ENCODE measurements at regions not wholly inside any gene's neighbourhood (a gene's known extent, or its start where the extent isn't known, plus 50 kb on each side); places are given as distances from the start of the nearest gene placed in this dataset.

- Mint-ChIP-seq H3K9me3 (peaks cover 0 to 15% (median 0%) of the 10 kb centered on the region in 8 donors), H3K4me1 (no peaks in the 10 kb centered on the region), H3K36me3 (no peaks in the 10 kb centered on the region), H3K27ac (no peak overlapping the region), H3K27me3 (no peaks in the 10 kb centered on the region), H3K4me3 (no peak overlapping the region)
- no peaks in the 10 kb centered on the region for H3K4me1 ChIP-seq (ENCODE audit: insufficient read depth, low read length)
- ChIA-PET CTCF (ENCODE audit: partially characterized antibody) (interaction anchor here (0.6 kb wide), 1 partner anchor 1351 kb away, joined by 3 read pairs; no protein-coding TSS in a partner anchor), POLR2A (ENCODE audit: partially characterized antibody) (no interaction called here)
- H3K9me3 ChIP-seq (ENCODE audit: control insufficient read depth in 1 of 2, low read length in 2 of 2), result no peaks in the 10 kb centered on the region
- no peaks in the 10 kb centered on the region for H3K27me3 ChIP-seq (ENCODE audit: insufficient read depth, low read length)
- H3K36me3 ChIP-seq (ENCODE audit: insufficient read depth, low read length), result no peaks in the 10 kb centered on the region
- intact Hi-C loops (cut with micrococcal nuclease), result no loop called here
- H3K4me3 ChIP-seq (ENCODE audit: low read length in 2 of 2), result no peak overlapping the region
- DNase-seq, result no peak
- H3K27ac ChIP-seq (ENCODE audit: low read depth, low read length), result no peak overlapping the region
Measured at GRCh38 chr4:27360131-27360530, 499.5 kb downstream of the STIM2 start.

- H3K27me3 Mint-ChIP-seq, result no peaks in the 10 kb centered on the region
- Histone ChIP-seq H3K9me3 (ENCODE audit: control insufficient read depth in 1 of 2, low read length in 2 of 2) (no peaks in the 10 kb centered on the region), H3K27ac (ENCODE audit: low read depth, low read length) (no peak overlapping the region), H3K4me3 (ENCODE audit: low read length in 2 of 2) (no peak overlapping the region), H3K4me1 (ENCODE audit: insufficient read depth, low read length) (no peaks in the 10 kb centered on the region), H3K36me3 (ENCODE audit: insufficient read depth, low read length) (no peaks in the 10 kb centered on the region), H3K27me3 (ENCODE audit: insufficient read depth, low read length) (no peaks in the 10 kb centered on the region)
- intact Hi-C loops (cut with micrococcal nuclease), result no loop called here
- DNase-seq, result no peak
- peaks cover 0 to 15% (median 0%) of the 10 kb centered on the region in 8 donors for H3K9me3 Mint-ChIP-seq
- no peaks in the 10 kb centered on the region for H3K4me1 Mint-ChIP-seq
- H3K4me3 Mint-ChIP-seq, result no peak overlapping the region
- ChIA-PET POLR2A (ENCODE audit: partially characterized antibody) (no interaction called here), CTCF (ENCODE audit: partially characterized antibody) (no interaction called here)
- H3K27ac Mint-ChIP-seq, result no peak overlapping the region
- no peaks in the 10 kb centered on the region for H3K36me3 Mint-ChIP-seq
Measured at GRCh38 chr4:27360790-27361267, 500.2 kb downstream of the STIM2 start.

GRCh38 chr4:27364509-27364908, 503.9 kb downstream of the STIM2 start:
- H3K9me3 Mint-ChIP-seq, result peaks cover 0 to 4% (median 0%) of the 10 kb centered on the region in 8 donors
- POLR2A ChIA-PET (ENCODE audit: partially characterized antibody), result no interaction called here
- DNase-seq, result no peak

GRCh38 chr4:27366104-27366823, 505.6 kb downstream of the STIM2 start:
- no peak overlapping the region for H3K4me3 Mint-ChIP-seq
- no peaks in the 10 kb centered on the region for H3K4me1 Mint-ChIP-seq
- ChIA-PET CTCF (ENCODE audit: partially characterized antibody) (no interaction called here), POLR2A (ENCODE audit: partially characterized antibody) (no interaction called here)
- peaks cover 0 to 4% (median 0%) of the 10 kb centered on the region in 8 donors for H3K9me3 Mint-ChIP-seq
- Histone ChIP-seq H3K27ac (ENCODE audit: low read depth, low read length) (no peak overlapping the region), H3K4me1 (ENCODE audit: insufficient read depth, low read length) (no peaks in the 10 kb centered on the region), H3K9me3 (ENCODE audit: control insufficient read depth in 1 of 2, low read length in 2 of 2) (no peaks in the 10 kb centered on the region), H3K27me3 (ENCODE audit: insufficient read depth, low read length) (no peaks in the 10 kb centered on the region), H3K4me3 (ENCODE audit: low read length in 2 of 2) (no peak overlapping the region), H3K36me3 (ENCODE audit: insufficient read depth, low read length) (no peaks in the 10 kb centered on the region)
- no peaks in the 10 kb centered on the region for H3K36me3 Mint-ChIP-seq
- DNase-seq, result no peak
- H3K27ac Mint-ChIP-seq, result no peak overlapping the region
- H3K27me3 Mint-ChIP-seq, result no peaks in the 10 kb centered on the region
- intact Hi-C loops (cut with micrococcal nuclease), result no loop called here

More at GRCh38 chr4:27364509-27364908, 503.9 kb downstream of the STIM2 start:
- H3K27me3 Mint-ChIP-seq, result no peaks in the 10 kb centered on the region
- no peak overlapping the region for H3K27ac ChIP-seq (ENCODE audit: low read depth, low read length)
- CTCF ChIA-PET (ENCODE audit: partially characterized antibody), result no interaction called here
- no peak overlapping the region for H3K4me3 Mint-ChIP-seq
- H3K27me3 ChIP-seq (ENCODE audit: insufficient read depth, low read length), result no peaks in the 10 kb centered on the region
- H3K9me3 ChIP-seq (ENCODE audit: control insufficient read depth in 1 of 2, low read length in 2 of 2), result no peaks in the 10 kb centered on the region
- intact Hi-C loops (cut with micrococcal nuclease), result no loop called here
- no peaks in the 10 kb centered on the region for H3K4me1 ChIP-seq (ENCODE audit: insufficient read depth, low read length)
- no peaks in the 10 kb centered on the region for H3K36me3 ChIP-seq (ENCODE audit: insufficient read depth, low read length)
- H3K4me1 Mint-ChIP-seq, result no peaks in the 10 kb centered on the region
- no peak overlapping the region for H3K4me3 ChIP-seq (ENCODE audit: low read length in 2 of 2)
- no peak overlapping the region for H3K27ac Mint-ChIP-seq
- H3K36me3 Mint-ChIP-seq, result no peaks in the 10 kb centered on the region

GRCh38 chr4:27368781-27369180, 508.1 kb downstream of the STIM2 start:
- Histone ChIP-seq H3K4me3 (ENCODE audit: low read length in 2 of 2) (no peak overlapping the region), H3K9me3 (ENCODE audit: control insufficient read depth in 1 of 2, low read length in 2 of 2) (no peaks in the 10 kb centered on the region), H3K36me3 (ENCODE audit: insufficient read depth, low read length) (no peaks in the 10 kb centered on the region), H3K27me3 (ENCODE audit: insufficient read depth, low read length) (no peaks in the 10 kb centered on the region), H3K27ac (ENCODE audit: low read depth, low read length) (no peak overlapping the region), H3K4me1 (ENCODE audit: insufficient read depth, low read length) (no peaks in the 10 kb centered on the region)
- no peak overlapping the region for H3K4me3 Mint-ChIP-seq
- ChIA-PET CTCF (ENCODE audit: partially characterized antibody) (no interaction called here), POLR2A (ENCODE audit: partially characterized antibody) (no interaction called here)
- no peaks in the 10 kb centered on the region for H3K27me3 Mint-ChIP-seq
- H3K27ac Mint-ChIP-seq, result no peak overlapping the region
- peaks cover 0 to 4% (median 0%) of the 10 kb centered on the region in 8 donors for H3K9me3 Mint-ChIP-seq
- intact Hi-C loops (cut with micrococcal nuclease), result no loop called here
- no peaks in the 10 kb centered on the region for H3K4me1 Mint-ChIP-seq
- no peaks in the 10 kb centered on the region for H3K36me3 Mint-ChIP-seq
- DNase-seq, result no peak

GRCh38 chr4:27381815-27382214, 521.2 kb downstream of the STIM2 start:
- ChIA-PET CTCF (ENCODE audit: partially characterized antibody) (no interaction called here), POLR2A (ENCODE audit: partially characterized antibody) (no interaction called here)

GRCh38 chr4:27387711-27388110, 527.1 kb downstream of the STIM2 start:
- no peaks in the 10 kb centered on the region for H3K36me3 ChIP-seq (ENCODE audit: insufficient read depth, low read length)
- no peaks in the 10 kb centered on the region for H3K4me1 Mint-ChIP-seq
- CTCF ChIA-PET (ENCODE audit: partially characterized antibody), result no interaction called here

More at GRCh38 chr4:27381815-27382214, 521.2 kb downstream of the STIM2 start:
- Histone ChIP-seq H3K9me3 (ENCODE audit: control insufficient read depth in 1 of 2, low read length in 2 of 2) (no peaks in the 10 kb centered on the region), H3K27me3 (ENCODE audit: insufficient read depth, low read length) (no peaks in the 10 kb centered on the region), H3K4me3 (ENCODE audit: low read length in 2 of 2) (no peak overlapping the region), H3K36me3 (ENCODE audit: insufficient read depth, low read length) (no peaks in the 10 kb centered on the region), H3K27ac (ENCODE audit: low read depth, low read length) (no peak overlapping the region), H3K4me1 (ENCODE audit: insufficient read depth, low read length) (no peaks in the 10 kb centered on the region)
- Mint-ChIP-seq H3K9me3 (peaks cover 3 to 21% (median 8%) of the 10 kb centered on the region in 8 donors), H3K27me3 (no peaks in the 10 kb centered on the region), H3K4me1 (no peaks in the 10 kb centered on the region), H3K27ac (no peak overlapping the region), H3K36me3 (no peaks in the 10 kb centered on the region), H3K4me3 (no peak overlapping the region)
- intact Hi-C loops (cut with micrococcal nuclease), result no loop called here
- no peak for DNase-seq

More at GRCh38 chr4:27387711-27388110, 527.1 kb downstream of the STIM2 start:
- DNase-seq, result no peak
- H3K27ac ChIP-seq (ENCODE audit: low read depth, low read length), result no peak overlapping the region
- no peaks in the 10 kb centered on the region for H3K27me3 ChIP-seq (ENCODE audit: insufficient read depth, low read length)
- H3K4me1 ChIP-seq (ENCODE audit: insufficient read depth, low read length), result no peaks in the 10 kb centered on the region
- Mint-ChIP-seq H3K27ac (no peak overlapping the region), H3K36me3 (no peaks in the 10 kb centered on the region), H3K4me3 (no peak overlapping the region), H3K9me3 (peaks cover 0 to 11% (median 3%) of the 10 kb centered on the region in 8 donors), H3K27me3 (no peaks in the 10 kb centered on the region)
- no peaks in the 10 kb centered on the region for H3K9me3 ChIP-seq (ENCODE audit: control insufficient read depth in 1 of 2, low read length in 2 of 2)
- POLR2A ChIA-PET (ENCODE audit: partially characterized antibody), result no interaction called here
- no peak overlapping the region for H3K4me3 ChIP-seq (ENCODE audit: low read length in 2 of 2)
- intact Hi-C loops (cut with micrococcal nuclease), result no loop called here

Data from CD4-positive, alpha-beta memory T cell (primary cell).